NCI-H774 (cell line): ENCODE measurements at regions not wholly inside any gene's neighbourhood (a gene's known extent, or its start where the extent isn't known, plus 50 kb on each side); places are given as distances from the start of the nearest gene placed in this dataset.

ENCODE experiments used
- DNase-seq: peaks from one replicate; lab custom pipeline; 2025; lab: John Stamatoyannopoulos, UW

DNA sequence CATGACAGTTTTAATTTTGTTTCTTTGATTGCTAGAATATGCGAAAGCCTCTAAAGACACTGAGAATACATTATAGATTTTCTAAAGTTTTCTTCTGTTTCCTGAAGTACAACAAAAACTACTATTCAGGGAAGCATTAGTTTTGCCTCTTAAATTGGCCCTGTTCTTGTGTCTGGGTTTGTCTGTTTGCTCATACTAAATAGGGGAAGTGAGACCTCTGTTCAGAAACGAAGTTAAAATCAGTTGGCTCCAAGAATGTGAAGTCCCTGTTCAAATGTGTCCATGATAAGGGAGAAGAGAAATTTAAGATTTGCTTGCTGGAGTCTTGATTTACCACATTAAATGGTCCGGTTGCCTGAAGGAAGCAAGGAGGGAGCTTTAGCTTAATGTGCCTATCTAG, 327.3 kb upstream of the GBE1 start:
- DNase-seq: no peak

DNA sequence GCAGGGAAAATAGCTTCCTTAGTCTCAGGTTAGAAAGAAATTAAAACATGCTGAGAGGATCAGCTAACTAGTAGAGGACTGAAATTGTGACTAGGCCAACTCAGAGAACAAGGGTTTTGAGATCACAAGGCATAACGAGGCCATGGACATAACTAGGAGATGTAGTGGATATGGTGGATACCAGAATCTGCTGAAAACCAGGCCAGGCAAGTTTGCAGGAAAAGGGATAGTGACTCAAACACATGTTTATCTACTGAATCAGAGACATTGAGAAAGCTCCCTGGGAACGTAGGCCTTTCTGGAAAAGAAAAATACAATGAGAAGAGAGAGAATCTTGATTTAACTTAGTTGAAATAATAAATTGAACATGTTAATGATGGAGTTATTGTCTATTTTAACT, 326.5 kb upstream of the GBE1 start:
- DNase-seq: no peak

- DNase-seq: no peak
Observed at GRCh38 chr3:82085851-82086475, 324.5 kb upstream of the GBE1 start.

DNA sequence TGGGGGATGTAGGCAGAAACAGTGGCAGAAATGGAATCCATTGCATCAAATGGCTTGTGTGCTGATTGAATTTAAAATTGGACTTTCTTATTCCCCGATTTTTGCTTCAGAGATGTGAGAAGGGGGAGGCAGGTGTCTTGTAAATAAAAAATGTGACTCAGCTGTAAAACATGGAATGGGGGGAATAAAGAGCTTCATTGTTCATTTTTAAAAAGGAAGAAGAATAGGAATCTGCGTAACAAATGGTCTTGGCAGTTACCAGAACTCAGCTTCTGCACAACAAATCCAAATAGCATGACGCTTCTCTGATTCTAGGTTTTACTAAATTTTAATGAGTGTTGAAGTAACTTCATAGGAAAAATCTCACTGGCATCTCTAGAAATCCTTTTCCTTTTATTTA, 323.9 kb upstream of the GBE1 start:
- no peak for DNase-seq

GRCh38 chr3:82084824-82085223, 323.4 kb upstream of the GBE1 start:
- no peak for DNase-seq

- no peak for DNase-seq
Observed at GRCh38 chr3:82082796-82083195, 321.4 kb upstream of the GBE1 start.

DNA sequence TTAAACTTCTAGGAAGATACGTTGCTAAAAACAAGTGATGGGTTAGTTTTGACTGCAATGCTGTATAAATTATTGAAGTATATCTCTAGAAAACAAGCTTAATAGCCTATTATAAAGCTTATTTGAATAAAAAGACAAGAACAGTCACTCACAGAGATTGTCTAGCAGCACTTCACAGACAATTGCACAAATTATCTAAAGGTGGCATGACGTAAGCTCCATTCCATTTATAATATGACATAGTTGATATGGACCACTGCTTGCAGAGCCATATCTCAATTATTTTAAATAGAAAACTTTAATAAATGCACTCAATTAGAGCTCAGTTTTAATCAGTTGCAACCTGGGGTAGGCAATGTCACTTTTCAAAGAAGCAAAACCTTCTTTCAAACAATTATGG, 319.9 kb upstream of the GBE1 start:
- no peak for DNase-seq

- no peak for DNase-seq
Observed at GRCh38 chr3:82080792-82081191, 319.3 kb upstream of the GBE1 start.

- DNase-seq: no peak
Observed at GRCh38 chr3:82080261-82080660, 318.8 kb upstream of the GBE1 start.

GRCh38 chr3:82079335-82079890, 318.0 kb upstream of the GBE1 start:
- DNase-seq: no peak

GRCh38 chr3:82078246-82078645, 316.8 kb upstream of the GBE1 start:
- DNase-seq: no peak

DNA sequence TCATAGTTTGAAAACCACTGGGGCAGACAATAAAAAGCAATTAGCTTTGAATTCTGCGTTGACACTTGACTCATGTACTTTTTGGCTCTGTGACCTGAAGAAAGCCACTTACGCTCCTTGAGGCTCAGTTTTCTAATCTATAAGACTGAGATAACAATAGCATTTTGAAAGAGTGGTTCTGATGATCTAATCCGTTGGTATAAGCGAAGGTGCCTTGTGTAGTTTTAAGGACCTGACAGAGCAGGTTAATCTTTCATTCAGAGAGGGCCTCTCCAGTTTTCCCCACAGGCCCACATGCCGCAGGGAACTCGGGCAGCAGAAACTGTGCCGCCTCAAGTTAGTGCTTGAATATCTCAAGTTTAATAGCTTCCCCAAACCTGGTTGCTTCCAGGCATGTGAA, 306.0 kb upstream of the GBE1 start:
- DNase-seq: no peak

DNA sequence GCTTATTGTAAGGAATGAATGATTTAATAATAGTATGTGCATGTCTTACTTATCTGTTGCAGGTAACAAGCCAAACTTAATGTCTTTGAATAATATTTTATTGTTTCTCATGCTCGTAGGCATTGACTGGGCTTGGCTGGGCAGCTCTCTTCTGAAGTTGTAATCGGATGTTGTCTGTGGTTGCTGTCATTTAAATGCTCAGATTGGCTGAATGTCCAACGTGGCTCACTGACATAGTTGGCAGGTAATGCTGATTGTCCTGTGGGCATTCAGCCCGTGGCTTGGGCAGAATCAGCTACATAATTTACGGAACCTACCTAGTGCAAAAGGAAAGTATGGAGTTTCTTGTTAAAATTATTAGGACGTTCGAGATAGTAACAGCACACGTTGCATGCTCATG, 297.4 kb upstream of the GBE1 start:
- no peak for DNase-seq

GRCh38 chr3:82055792-82056191, 294.3 kb upstream of the GBE1 start:
- DNase-seq: no peak

DNA sequence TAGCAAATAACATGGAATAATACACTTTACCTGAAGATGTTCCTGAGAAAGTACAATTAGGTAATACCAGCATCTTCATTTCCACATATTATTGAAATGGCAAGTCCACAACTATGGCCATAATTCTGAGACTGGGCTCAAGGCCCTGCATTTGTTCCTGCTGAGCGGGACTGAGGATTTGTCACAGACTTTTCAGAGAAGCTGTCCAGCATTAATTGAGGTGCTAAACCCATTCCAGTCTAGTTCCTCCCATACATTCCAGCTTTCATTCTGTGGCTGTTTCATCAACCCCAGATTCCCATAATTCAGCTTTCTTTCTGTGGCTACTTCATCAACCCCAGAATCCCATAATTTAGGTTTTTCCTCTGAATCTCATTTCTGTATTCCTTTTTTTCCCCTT, 293.4 kb upstream of the GBE1 start:
- DNase-seq: no peak

GRCh38 chr3:82053236-82053635, 291.8 kb upstream of the GBE1 start:
- no peak for DNase-seq

DNA sequence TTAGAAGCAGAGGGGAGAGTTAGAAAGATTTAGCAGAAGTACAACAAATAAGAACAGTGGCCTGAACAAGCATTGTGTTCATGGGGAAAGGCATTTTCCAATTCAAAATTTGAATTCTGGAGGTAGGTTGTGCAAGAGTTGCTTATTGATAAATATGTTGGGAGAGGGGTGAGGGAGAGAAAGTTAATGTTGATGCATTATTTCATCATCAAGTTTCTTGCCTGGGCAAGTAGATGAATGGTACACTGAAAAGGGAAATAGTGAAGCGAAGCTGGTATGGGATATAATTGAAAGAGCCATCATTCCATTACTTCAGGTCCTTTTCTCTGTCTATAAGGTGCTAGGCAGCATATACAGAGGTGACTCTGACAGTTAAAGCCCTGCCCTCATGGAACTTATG, 288.9 kb upstream of the GBE1 start:
- no peak for DNase-seq

GRCh38 chr3:82048711-82049110, 287.3 kb upstream of the GBE1 start:
- DNase-seq: no peak

- DNase-seq: peak; percentile 72
Observed at GRCh38 chr3:82044930-82045705, 283.7 kb upstream of the GBE1 start.

GRCh38 chr3:82038556-82038955, 277.1 kb upstream of the GBE1 start:
- DNase-seq: no peak

- DNase-seq: no peak
Observed at GRCh38 chr3:82033186-82033585, 271.7 kb upstream of the GBE1 start.

DNA sequence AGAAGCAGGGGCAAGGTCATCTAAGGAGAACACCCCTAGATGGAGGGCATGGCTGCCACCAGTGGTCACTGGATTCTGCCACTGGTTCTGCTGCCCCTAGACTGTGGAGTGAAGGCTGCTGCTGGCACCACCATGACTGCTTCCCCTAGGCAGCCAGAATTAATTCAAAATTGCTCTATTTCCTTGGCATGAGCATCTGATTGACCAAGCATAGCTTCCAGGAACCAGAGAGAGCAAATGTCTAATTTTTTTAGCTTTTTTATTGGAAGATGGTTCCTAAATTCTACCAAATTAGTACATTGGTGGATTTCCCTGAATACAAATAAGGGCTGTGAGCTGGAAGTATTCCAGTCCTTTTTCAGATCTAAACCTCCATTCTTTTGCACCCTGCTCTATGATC, 270.2 kb upstream of the GBE1 start:
- DNase-seq: no peak

- DNase-seq: no peak
Observed at GRCh38 chr3:82030916-82031315, 269.5 kb upstream of the GBE1 start.

DNA sequence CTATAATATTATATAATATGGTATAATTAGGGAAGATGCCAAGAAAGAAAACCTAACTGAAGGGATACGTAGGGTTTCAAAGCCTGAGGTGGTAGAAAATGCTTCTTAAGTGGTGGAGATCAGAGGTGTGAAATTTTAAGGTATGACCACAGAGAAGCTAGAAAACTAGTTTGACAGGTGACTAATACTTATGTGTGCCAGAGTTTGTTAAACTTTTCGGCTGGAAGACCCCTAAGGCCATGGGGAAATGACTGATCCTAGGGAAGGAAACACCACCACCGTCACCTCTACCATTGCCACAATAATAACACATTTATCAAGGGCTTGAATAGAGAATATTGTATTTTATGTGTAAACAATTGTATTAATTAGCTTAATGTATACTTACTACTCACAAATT, 261.4 kb upstream of the GBE1 start:
- no peak for DNase-seq
